ENCODE measurements at regions not wholly inside any gene's neighbourhood (a gene's known extent, or its start where the extent isn't known, plus 50 kb on each side); places are given as distances from the start of the nearest gene placed in this dataset.

- TF ChIP-seq MNT (conservative IDR thresholded peaks at IDR 0.05) (no peak), ARID3B (CRISPR knock-in tag; IDR thresholded peaks at IDR 0.05; ENCODE audit: borderline replicate concordance) (no peak), CUX1 (CRISPR knock-in tag; IDR thresholded peaks at IDR 0.05) (no peak), HNRNPK (IDR thresholded peaks at IDR 0.05; ENCODE audit: low read depth, low read length, poor library complexity, severe bottlenecking) (no peak), NR1H2 (CRISPR knock-in tag; IDR thresholded peaks at IDR 0.05) (no peak), SMARCC2 (IDR thresholded peaks at IDR 0.05; ENCODE audit: low read depth) (no peak), PKNOX1 (IDR thresholded peaks at IDR 0.05) (no peak), NEUROD1 (IDR thresholded peaks at IDR 0.05; ENCODE audit: borderline replicate concordance, low read depth, low read length, partially characterized antibody) (no peak), DLX4 (CRISPR knock-in tag; IDR thresholded peaks at IDR 0.05) (no peak), RCOR1 (IDR thresholded peaks at IDR 0.05; ENCODE audit: borderline replicate concordance in 1 of 2, low read depth in 2 of 2, low read length in 2 of 2) (peak in 1 of 2 experiments; percentile 84; a peak in 2 of 4 replicates), CCNT2 (IDR thresholded peaks at IDR 0.05; ENCODE audit: borderline replicate concordance, extremely low read depth, insufficient read length, low read depth, low read length) (peak; percentile 28), ATF6 (CRISPR knock-in tag; IDR thresholded peaks at IDR 0.05) (no peak), HDAC3 (IDR thresholded peaks at IDR 0.05; ENCODE audit: borderline replicate concordance, partially characterized antibody) (peak; percentile 19)
Measured at GRCh38 chr6:47133230-47134000, 91.3 kb upstream of the ADGRF1 start (continued).
